SU-DHL-6 (cell line): ENCODE measurements at regions not wholly inside any gene's neighbourhood (a gene's known extent, or its start where the extent isn't known, plus 50 kb on each side); places are given as distances from the start of the nearest gene placed in this dataset.

ENCODE experiments used
- CTCF ChIP-seq: fragments of 200-600 bp; sonication (generic); IDR thresholded peaks from one replicate; pipeline ENCODE4 v1.5.1; 2017; ENCODE audit warnings: antibody characterized with exemption, mild to moderate bottlenecking, low read length, moderate library complexity; ENCODE audit not compliant: insufficient read depth, poor library complexity, severe bottlenecking
- EZH2phosphoT487 ChIP-seq: fragments of 200-600 bp; sonication (generic), shearing (Covaris generic); conservative IDR thresholded peaks from 2 replicates; pipeline ENCODE4 v1.6.1; 2018; ENCODE audit warnings: mild to moderate bottlenecking, antibody characterized with exemption, low read length, moderate library complexity, mixed read lengths

DNA sequence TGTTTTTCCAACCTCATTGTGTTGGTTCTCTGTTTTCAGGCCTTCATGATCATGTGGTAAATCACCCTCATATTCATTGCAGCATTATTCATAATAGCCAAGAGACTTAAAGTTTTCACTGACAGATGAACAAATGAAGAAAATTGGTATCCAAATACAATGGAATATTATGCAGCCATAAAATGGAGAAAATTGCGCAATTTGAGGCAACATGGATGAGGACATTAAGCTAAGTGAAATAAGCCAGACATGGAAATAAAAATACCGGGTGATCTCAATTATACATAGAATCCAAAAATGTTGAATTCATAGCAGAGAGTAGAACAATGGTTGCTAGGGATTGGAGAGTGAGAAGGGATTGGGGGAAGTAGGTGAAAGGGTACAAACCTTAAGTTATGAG is 491.9 kb upstream of the KCNMB2 start:
- TF ChIP-seq EZH2phosphoT487 (no peak), CTCF (no peak)
